BJ (cell line): ENCODE measurements at regions not wholly inside any gene's neighbourhood (a gene's known extent, or its start where the extent isn't known, plus 50 kb on each side); places are given as distances from the start of the nearest gene placed in this dataset.

Experiments used
- CTCF ChIA-PET: fragments of 350-600 bp; formaldehyde crosslinking; extraction: SDS; loops from one replicate; lab custom pipeline; 2021; ENCODE audit warnings: antibody characterized with exemption, inconsistent platforms; lab: Yijun Ruan, JAX
- POLR2A ChIA-PET: fragments of 300-600 bp; sonication (Branson Sonifier 250); formaldehyde crosslinking; extraction: SDS; loops from one replicate; lab custom pipeline; 2021; ENCODE audit warnings: antibody characterized with exemption; lab: Charles Lee
- DNase-seq: peaks from one replicate; pipeline ENCODE4 v3.0.0-alpha.2; 2011; ENCODE audit warnings: low read depth
- H3K27me3 ChIP-seq: 2 replicates; pipeline ENCODE4 v1.6.0; 2011; ENCODE audit warnings: low read length; ENCODE audit not compliant: control insufficient read depth, insufficient read depth
- H3K36me3 ChIP-seq: 2 replicates; pipeline ENCODE4 v1.5.1; 2011; ENCODE audit warnings: low read length; ENCODE audit not compliant: control insufficient read depth, insufficient read depth
- H3K4me3 ChIP-seq: 2 replicates; pipeline ENCODE4 v1.5.1; 2011; ENCODE audit warnings: low read depth, mild to moderate bottlenecking, control low read depth, low read length
- CTCF ChIP-seq: IDR thresholded peaks from 2 replicates; pipeline ENCODE4 v1.5.1; 2011; ENCODE audit warnings: low read depth, mild to moderate bottlenecking, control low read depth, inconsistent platforms, low read length, moderate library complexity; ENCODE audit not compliant: insufficient read depth

GRCh38 chr3:194080436-194080835, 55.5 kb upstream of the HES1 start:
- POLR2A ChIA-PET: no interaction called here
- TF ChIP-seq CTCF: no peak
- Histone ChIP-seq H3K36me3 (no peaks in the 10 kb centered on the region), H3K27me3 (peaks cover 16% of the 10 kb centered on the region), H3K4me3 (no peak overlapping the region)
- peak; percentile 43 for DNase-seq
- CTCF ChIA-PET: no interaction called here

DNA sequence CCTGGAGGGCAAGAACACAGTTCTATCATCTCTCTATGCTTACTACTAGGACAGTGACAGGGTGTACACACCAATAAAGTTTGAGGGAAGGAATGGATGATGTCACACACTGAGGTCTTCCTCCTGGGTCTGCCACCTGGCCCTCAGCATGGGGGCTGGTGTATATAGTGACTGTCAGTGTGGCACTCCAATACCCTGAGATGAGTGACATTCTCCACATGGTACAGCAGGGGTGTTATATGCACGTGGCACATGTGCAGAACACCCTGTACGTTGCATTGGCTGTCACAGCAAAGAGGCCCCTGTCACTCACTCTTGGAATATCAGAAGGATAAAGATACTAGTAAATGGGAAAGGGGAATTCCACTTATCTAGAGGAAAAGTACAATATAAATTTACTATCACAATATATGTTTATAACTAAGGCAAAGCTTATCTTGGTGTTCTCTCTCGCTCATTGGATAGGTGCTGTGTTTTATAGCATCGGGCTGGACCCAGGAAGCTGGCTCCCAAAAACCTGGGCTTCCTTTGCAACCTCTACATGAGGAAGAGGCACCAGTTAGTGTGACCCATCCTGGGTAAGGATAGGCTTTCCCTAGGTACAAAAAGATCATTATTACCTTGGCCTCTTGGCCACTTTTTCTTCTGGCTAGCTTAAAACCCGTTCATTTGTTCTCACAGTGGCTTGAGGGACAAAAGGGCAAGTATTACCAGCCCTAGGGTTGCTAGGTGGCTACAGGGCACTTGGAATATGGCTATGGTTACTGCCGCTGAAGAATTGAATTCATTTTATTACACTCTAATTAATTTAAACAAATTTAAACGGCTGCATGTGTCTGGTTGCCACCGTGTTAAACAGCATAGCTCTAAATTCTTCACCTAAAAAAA, 54.8 kb upstream of the HES1 start:
- TF ChIP-seq CTCF: no peak
- POLR2A ChIA-PET: no interaction called here
- no peak for DNase-seq
- no peaks in the 10 kb centered on the region for H3K36me3 ChIP-seq
- H3K27me3 ChIP-seq: peaks cover 10% of the 10 kb centered on the region
- H3K4me3 ChIP-seq: no peak overlapping the region
- CTCF ChIA-PET: interaction anchor here (1.3 kb wide), 1 partner anchor 11 kb away, joined by 3 read pairs; no protein-coding TSS in a partner anchor

- POLR2A ChIA-PET: no interaction called here
These were observed 54.1 kb upstream of the HES1 start for GRCh38 chr3:194081826-194082225.

DNA sequence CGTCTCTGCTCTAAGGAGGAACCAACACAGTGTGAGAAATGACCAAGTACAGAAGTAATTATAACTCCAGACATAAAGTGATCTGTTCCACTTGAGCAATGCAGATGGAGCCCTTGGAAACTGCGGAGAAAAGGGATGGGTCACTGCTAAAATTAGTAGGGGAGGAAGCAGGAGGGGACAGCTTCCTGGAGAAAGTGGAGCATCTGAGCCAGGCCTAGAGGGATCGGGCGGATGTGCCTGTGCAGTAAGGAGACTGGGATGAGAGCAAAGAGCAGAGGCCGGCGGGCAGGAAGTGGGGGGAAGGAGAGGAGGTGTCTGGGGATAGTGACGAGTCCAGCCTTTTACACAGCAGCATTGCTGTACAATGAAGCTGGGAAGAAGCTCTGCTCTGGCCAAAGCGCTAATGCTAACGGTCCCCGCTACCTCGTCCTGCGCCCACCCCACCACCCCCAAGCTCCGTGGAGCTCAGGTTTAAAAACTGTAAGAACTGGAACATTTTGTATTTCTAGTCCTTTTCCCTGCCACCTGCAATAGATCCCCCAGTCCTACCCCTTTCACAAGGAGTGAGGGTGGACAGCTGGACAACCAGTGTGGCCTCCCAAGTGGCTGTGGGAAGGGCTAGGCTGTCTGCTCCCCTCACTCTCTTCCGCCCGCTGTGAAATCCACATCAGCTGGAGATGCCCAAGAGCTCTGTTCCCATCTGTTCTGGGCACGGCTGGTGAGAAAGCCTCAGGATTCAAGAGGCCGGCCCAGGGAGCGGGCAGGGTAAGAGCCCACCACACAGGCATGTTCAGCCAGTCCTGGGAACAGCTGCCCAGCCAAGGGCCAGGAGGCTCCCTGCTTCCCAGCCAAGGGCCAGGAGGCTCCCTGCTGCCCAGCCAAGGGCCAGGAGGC, 53.0 kb upstream of the HES1 start:
- ChIA-PET POLR2A (no interaction called here), CTCF (interaction anchor here (0.6 to 1.2 kb wide), 3 partner anchors 12 to 1238 kb away, joined by 3 to 4 read pairs (median 3); no protein-coding TSS in a partner anchor)
- Histone ChIP-seq H3K4me3 (no peak overlapping the region), H3K27me3 (peaks cover 6% of the 10 kb centered on the region), H3K36me3 (no peaks in the 10 kb centered on the region)
- no peak for TF ChIP-seq CTCF
- DNase-seq: peak; percentile 9

More at GRCh38 chr3:194081826-194082225, 54.1 kb upstream of the HES1 start:
- no peak for TF ChIP-seq CTCF
- H3K36me3 ChIP-seq: no peaks in the 10 kb centered on the region
- CTCF ChIA-PET: interaction anchor here (1.3 kb wide), 1 partner anchor 12 kb away, joined by 3 read pairs; no protein-coding TSS in a partner anchor
- H3K27me3 ChIP-seq: peaks cover 10% of the 10 kb centered on the region
- no peak for DNase-seq
- no peak overlapping the region for H3K4me3 ChIP-seq
